ENCODE measurements at regions not wholly inside any gene's neighbourhood (a gene's known extent, or its start where the extent isn't known, plus 50 kb on each side); places are given as distances from the start of the nearest gene placed in this dataset.

- TF ChIP-seq CTCF (IDR thresholded peaks at IDR 0.05; ENCODE audit: control extremely low read depth in 1 of 3, insufficient read depth in 1 of 3, low read depth in 1 of 3, low read length in 3 of 3) (no peak), POLR2A (IDR thresholded peaks at IDR 0.05; ENCODE audit: control extremely low read depth in 1 of 2, low read depth in 2 of 2, low read length in 2 of 2) (no peak), POLR2AphosphoS5 (IDR thresholded peaks at IDR 0.05; ENCODE audit: low read depth, low read length) (no peak), EZH2 (IDR thresholded peaks at IDR 0.05; ENCODE audit: low read depth, low read length, severe bottlenecking) (no peak), TAF1 (IDR thresholded peaks at IDR 0.05; ENCODE audit: low read depth, low read length) (no peak), SIN3A (conservative IDR thresholded peaks at IDR 0.05 in 1 of 2, IDR thresholded peaks at IDR 0.05 in 1 of 2; ENCODE audit: low read depth in 1 of 2, low read length in 2 of 2) (no peak), BCL11A (IDR thresholded peaks at IDR 0.05; ENCODE audit: low read depth in 2 of 2, low read length in 2 of 2) (no peak), NRF1 (IDR thresholded peaks at IDR 0.05; ENCODE audit: low read depth, low read length) (no peak), CBX8 (IDR thresholded peaks at IDR 0.05; ENCODE audit: borderline replicate concordance, low read depth, low read length) (no peak), CREB1 (IDR thresholded peaks at IDR 0.05) (no peak), RAD21 (IDR thresholded peaks at IDR 0.05 in 1 of 2, conservative IDR thresholded peaks at IDR 0.05 in 1 of 2; ENCODE audit: low read depth in 2 of 2, low read length in 2 of 2) (no peak), SP4 (IDR thresholded peaks at IDR 0.05; ENCODE audit: low read length) (no peak), RBBP5 (IDR thresholded peaks at IDR 0.05; ENCODE audit: borderline replicate concordance, low read depth, low read length) (no peak)
These were observed 614.3 kb downstream of the XPNPEP1 start for GRCh38 chr10:109308971-109309370.
